ENCODE measurements at regions not wholly inside any gene's neighbourhood (a gene's known extent, or its start where the extent isn't known, plus 50 kb on each side); places are given as distances from the start of the nearest gene placed in this dataset.

DNA sequence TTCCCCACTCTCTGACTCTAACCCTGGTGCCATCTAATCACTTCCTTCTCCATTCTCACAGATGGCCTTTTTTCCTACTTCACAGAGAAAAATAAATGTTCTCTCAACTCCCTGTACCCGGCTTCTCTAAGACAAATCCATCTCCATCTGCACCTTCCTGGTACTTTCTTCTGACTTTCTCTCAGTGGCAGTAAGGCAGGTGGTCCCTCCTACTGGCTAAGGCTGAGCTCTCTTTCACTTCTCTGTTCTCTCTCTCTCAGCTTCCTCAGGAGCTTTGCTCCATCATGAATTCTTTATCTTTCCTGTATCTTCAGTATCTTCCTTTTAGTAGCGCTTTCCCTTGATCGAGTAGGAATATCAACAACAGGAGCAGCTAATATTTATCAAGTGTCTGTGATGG, 421.6 kb downstream of the TMEM135 start:
- no peaks in the 10 kb centered on the region for H3K36me3 ChIP-seq (ENCODE audit: insufficient read depth, low read length)
- H3K9me3 ChIP-seq (ENCODE audit: insufficient read depth, low read depth, low read length) = no peaks in the 10 kb centered on the region
- no peaks in the 10 kb centered on the region for H3K79me2 ChIP-seq (ENCODE audit: insufficient read depth, low read length)
- H3K9ac ChIP-seq (ENCODE audit: low read depth, low read length, poor library complexity, severe bottlenecking) = no peak overlapping the region
- no peaks in the 10 kb centered on the region for H3F3A ChIP-seq (ENCODE audit: low read depth)
- H2AFZ ChIP-seq (ENCODE audit: low read length) = no peak overlapping the region
- H3K27me3 ChIP-seq (ENCODE audit: insufficient read depth, low read length, poor library complexity, severe bottlenecking) = no peaks in the 10 kb centered on the region
- H3K4me1 ChIP-seq (ENCODE audit: insufficient read depth, low read length, poor library complexity, severe bottlenecking) = no peaks in the 10 kb centered on the region
- no peaks in the 10 kb centered on the region for H3K9me2 ChIP-seq (replicated peaks; ENCODE audit: low read depth, low read length)
- no peak overlapping the region for H3K4me2 ChIP-seq (ENCODE audit: low read depth, low read length, poor library complexity, severe bottlenecking)
- TF ChIP-seq EZH2phosphoT487 (IDR thresholded peaks at IDR 0.05; ENCODE audit: borderline replicate concordance) = no peak
- TF ChIP-seq, protein P1, sequence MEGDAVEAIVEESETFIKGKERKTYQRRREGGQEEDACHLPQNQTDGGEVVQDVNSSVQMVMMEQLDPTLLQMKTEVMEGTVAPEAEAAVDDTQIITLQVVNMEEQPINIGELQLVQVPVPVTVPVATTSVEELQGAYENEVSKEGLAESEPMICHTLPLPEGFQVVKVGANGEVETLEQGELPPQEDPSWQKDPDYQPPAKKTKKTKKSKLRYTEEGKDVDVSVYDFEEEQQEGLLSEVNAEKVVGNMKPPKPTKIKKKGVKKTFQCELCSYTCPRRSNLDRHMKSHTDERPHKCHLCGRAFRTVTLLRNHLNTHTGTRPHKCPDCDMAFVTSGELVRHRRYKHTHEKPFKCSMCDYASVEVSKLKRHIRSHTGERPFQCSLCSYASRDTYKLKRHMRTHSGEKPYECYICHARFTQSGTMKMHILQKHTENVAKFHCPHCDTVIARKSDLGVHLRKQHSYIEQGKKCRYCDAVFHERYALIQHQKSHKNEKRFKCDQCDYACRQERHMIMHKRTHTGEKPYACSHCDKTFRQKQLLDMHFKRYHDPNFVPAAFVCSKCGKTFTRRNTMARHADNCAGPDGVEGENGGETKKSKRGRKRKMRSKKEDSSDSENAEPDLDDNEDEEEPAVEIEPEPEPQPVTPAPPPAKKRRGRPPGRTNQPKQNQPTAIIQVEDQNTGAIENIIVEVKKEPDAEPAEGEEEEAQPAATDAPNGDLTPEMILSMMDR (conservative IDR thresholded peaks at IDR 0.05; ENCODE audit: low read length) = no peak
- no peaks in the 10 kb centered on the region for H4K20me1 ChIP-seq (ENCODE audit: insufficient read depth, low read length, poor library complexity, severe bottlenecking)
- H3K4me3 ChIP-seq (ENCODE audit: low read length, poor library complexity, severe bottlenecking) = no peak overlapping the region

DNA sequence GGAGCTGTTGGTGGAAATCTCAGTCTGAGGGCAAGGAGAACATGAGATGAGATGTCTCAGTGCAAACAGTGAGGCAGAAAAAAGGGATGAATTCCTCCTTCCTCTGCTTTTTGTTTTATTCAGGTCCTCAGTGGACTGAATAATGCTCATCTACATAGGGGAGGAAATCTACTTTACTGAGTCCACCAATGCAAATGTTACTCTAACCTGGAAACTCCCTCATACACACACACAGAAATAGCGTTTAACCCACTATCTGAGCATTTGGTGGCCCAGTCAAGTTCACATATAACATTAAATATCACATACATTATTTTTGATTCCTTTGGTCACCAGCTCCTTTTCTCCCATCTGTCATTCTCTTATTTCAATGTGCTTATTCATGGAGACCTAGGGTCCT, 418.8 kb downstream of the TMEM135 start:
- Histone ChIP-seq H2AFZ (ENCODE audit: low read length) (no peak overlapping the region), H3K36me3 (ENCODE audit: insufficient read depth, low read length) (no peaks in the 10 kb centered on the region), H3K27me3 (ENCODE audit: insufficient read depth, low read length, poor library complexity, severe bottlenecking) (no peaks in the 10 kb centered on the region), H3K4me1 (ENCODE audit: insufficient read depth, low read length, poor library complexity, severe bottlenecking) (no peaks in the 10 kb centered on the region), H4K20me1 (ENCODE audit: insufficient read depth, low read length, poor library complexity, severe bottlenecking) (no peaks in the 10 kb centered on the region), H3K9me3 (ENCODE audit: insufficient read depth, low read depth, low read length) (no peaks in the 10 kb centered on the region), H3K4me2 (ENCODE audit: low read depth, low read length, poor library complexity, severe bottlenecking) (no peak overlapping the region), H3F3A (ENCODE audit: low read depth) (no peaks in the 10 kb centered on the region), H3K4me3 (ENCODE audit: low read length, poor library complexity, severe bottlenecking) (no peak overlapping the region), H3K79me2 (ENCODE audit: insufficient read depth, low read length) (no peaks in the 10 kb centered on the region), H3K9me2 (replicated peaks; ENCODE audit: low read depth, low read length) (no peaks in the 10 kb centered on the region), H3K9ac (ENCODE audit: low read depth, low read length, poor library complexity, severe bottlenecking) (no peak overlapping the region)
- no peak for TF ChIP-seq EZH2phosphoT487 (IDR thresholded peaks at IDR 0.05; ENCODE audit: borderline replicate concordance)
- TF ChIP-seq, protein P1 (conservative IDR thresholded peaks at IDR 0.05; ENCODE audit: low read length) = no peak

DNA sequence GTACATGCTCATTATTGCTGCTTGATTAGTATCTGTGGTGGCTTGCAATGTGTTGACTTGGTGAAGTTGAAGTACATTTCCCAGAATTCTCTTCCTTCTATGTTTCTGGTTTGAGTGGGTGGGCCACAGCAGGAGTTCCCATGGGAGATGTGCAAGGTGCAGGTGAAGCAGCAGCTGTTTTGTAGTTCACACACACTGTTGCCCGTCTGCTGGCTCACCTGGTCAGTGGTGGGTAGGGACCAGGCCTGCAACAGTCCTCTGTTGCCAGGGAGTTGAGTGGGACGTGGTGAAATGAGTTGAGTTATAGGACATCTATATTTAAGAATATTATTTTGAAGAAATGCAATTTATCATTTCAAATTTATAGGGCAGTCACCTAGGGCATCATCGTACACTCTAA, 417.4 kb downstream of the TMEM135 start:
- Histone ChIP-seq H3K4me3 (ENCODE audit: low read length, poor library complexity, severe bottlenecking) (no peak overlapping the region), H3K36me3 (ENCODE audit: insufficient read depth, low read length) (no peaks in the 10 kb centered on the region), H3K27me3 (ENCODE audit: insufficient read depth, low read length, poor library complexity, severe bottlenecking) (no peaks in the 10 kb centered on the region), H3K79me2 (ENCODE audit: insufficient read depth, low read length) (no peaks in the 10 kb centered on the region), H3K9ac (ENCODE audit: low read depth, low read length, poor library complexity, severe bottlenecking) (no peak overlapping the region), H3F3A (ENCODE audit: low read depth) (no peaks in the 10 kb centered on the region), H3K9me3 (ENCODE audit: insufficient read depth, low read depth, low read length) (no peaks in the 10 kb centered on the region), H4K20me1 (ENCODE audit: insufficient read depth, low read length, poor library complexity, severe bottlenecking) (no peaks in the 10 kb centered on the region), H3K4me1 (ENCODE audit: insufficient read depth, low read length, poor library complexity, severe bottlenecking) (no peaks in the 10 kb centered on the region), H3K9me2 (replicated peaks; ENCODE audit: low read depth, low read length) (no peaks in the 10 kb centered on the region), H2AFZ (ENCODE audit: low read length) (no peak overlapping the region), H3K4me2 (ENCODE audit: low read depth, low read length, poor library complexity, severe bottlenecking) (no peak overlapping the region)
- TF ChIP-seq EZH2phosphoT487 (IDR thresholded peaks at IDR 0.05; ENCODE audit: borderline replicate concordance) = no peak
- TF ChIP-seq, protein P1 (conservative IDR thresholded peaks at IDR 0.05; ENCODE audit: low read length) = no peak
